ENCODE measurements at regions not wholly inside any gene's neighbourhood (a gene's known extent, or its start where the extent isn't known, plus 50 kb on each side); places are given as distances from the start of the nearest gene placed in this dataset.

DNA sequence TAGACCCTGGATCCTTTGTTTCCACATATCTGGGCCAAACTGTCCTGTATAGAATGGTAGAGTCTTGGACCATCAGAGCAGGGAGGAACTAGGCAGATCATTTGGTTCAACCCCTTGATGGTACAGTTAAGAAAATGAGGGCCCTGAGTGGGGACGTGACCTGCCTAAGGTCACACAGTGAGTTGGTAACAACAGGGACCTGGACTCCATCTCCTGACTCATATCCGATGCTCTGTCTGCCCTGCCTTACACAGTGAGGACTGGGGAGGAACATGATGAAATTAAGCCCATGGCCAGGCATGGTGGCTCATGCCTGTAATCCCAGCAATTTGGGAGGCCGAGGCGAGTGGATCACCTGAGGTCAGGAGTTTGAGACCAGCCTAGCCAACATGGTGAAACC, 440.2 kb downstream of the PTPRU start:
- Histone ChIP-seq H3K4me2 (ENCODE audit: low read depth, low read length, poor library complexity, severe bottlenecking) (no peak overlapping the region), H3K36me3 (ENCODE audit: insufficient read depth, low read length) (no peaks in the 10 kb centered on the region), H3F3A (ENCODE audit: low read depth) (no peaks in the 10 kb centered on the region), H3K4me1 (ENCODE audit: insufficient read depth, low read length, poor library complexity, severe bottlenecking) (no peaks in the 10 kb centered on the region), H3K9ac (ENCODE audit: low read depth, low read length, poor library complexity, severe bottlenecking) (no peak overlapping the region), H2AFZ (ENCODE audit: low read length) (no peak overlapping the region), H3K79me2 (ENCODE audit: insufficient read depth, low read length) (no peaks in the 10 kb centered on the region), H3K27me3 (ENCODE audit: insufficient read depth, low read length, poor library complexity, severe bottlenecking) (no peaks in the 10 kb centered on the region), H3K9me3 (ENCODE audit: insufficient read depth, low read depth, low read length) (no peaks in the 10 kb centered on the region), H4K20me1 (ENCODE audit: insufficient read depth, low read length, poor library complexity, severe bottlenecking) (no peaks in the 10 kb centered on the region), H3K9me2 (replicated peaks; ENCODE audit: low read depth, low read length) (no peaks in the 10 kb centered on the region), H3K4me3 (ENCODE audit: low read length, poor library complexity, severe bottlenecking) (no peak overlapping the region)
- no peak for TF ChIP-seq EZH2phosphoT487 (IDR thresholded peaks at IDR 0.05; ENCODE audit: borderline replicate concordance)

DNA sequence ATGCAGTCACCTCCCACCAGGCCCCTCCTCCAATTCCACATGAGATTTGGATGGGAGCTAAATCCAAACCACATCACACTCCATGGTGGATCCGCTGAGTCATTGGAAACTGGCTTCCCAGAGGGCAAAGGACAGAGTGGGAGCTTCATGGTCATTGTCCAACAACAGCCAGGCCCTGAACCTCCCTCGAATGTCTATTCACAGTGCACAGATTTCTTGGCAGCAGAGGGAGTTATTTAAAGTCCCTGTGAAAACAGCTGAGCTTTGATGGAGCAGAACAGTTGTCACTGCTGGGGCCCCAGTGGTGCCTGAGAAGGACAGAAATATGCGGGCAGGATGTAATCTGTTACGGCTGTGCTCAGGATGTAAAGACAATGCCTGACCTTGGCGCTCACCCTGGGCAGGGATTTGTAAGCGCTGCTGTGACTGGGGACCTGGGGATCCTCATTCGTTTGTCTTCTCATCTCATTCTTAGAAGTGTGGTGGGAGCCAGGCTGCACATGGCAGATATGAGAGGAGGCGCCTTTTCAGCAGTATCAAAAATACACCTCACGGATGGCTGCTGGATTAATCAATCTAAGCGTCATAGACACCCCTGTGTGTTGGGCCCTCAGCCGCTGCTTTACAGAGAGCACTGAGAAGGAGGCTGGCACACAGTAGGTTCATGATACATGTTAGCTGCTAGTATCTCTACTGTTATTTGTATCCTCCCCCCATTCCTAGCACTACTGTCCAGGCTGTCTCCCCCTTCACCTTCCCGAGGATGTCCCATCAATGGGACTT, 439.4 kb downstream of the PTPRU start:
- no peak overlapping the region for H2AFZ ChIP-seq (ENCODE audit: low read length)
- no peaks in the 10 kb centered on the region for H3K9me2 ChIP-seq (replicated peaks; ENCODE audit: low read depth, low read length)
- H3K4me3 ChIP-seq (ENCODE audit: low read length, poor library complexity, severe bottlenecking), result no peak overlapping the region
- H3F3A ChIP-seq (ENCODE audit: low read depth), result no peaks in the 10 kb centered on the region
- no peak overlapping the region for H3K4me2 ChIP-seq (ENCODE audit: low read depth, low read length, poor library complexity, severe bottlenecking)
- no peaks in the 10 kb centered on the region for H3K9me3 ChIP-seq (ENCODE audit: insufficient read depth, low read depth, low read length)
- no peaks in the 10 kb centered on the region for H4K20me1 ChIP-seq (ENCODE audit: insufficient read depth, low read length, poor library complexity, severe bottlenecking)
- H3K36me3 ChIP-seq (ENCODE audit: insufficient read depth, low read length), result no peaks in the 10 kb centered on the region
- no peaks in the 10 kb centered on the region for H3K27me3 ChIP-seq (ENCODE audit: insufficient read depth, low read length, poor library complexity, severe bottlenecking)
- H3K4me1 ChIP-seq (ENCODE audit: insufficient read depth, low read length, poor library complexity, severe bottlenecking), result no peaks in the 10 kb centered on the region
- TF ChIP-seq CTCF (conservative IDR thresholded peaks at IDR 0.05; ENCODE audit: low read length), result no peak
- TF ChIP-seq EZH2phosphoT487 (IDR thresholded peaks at IDR 0.05; ENCODE audit: borderline replicate concordance), result no peak
- no peaks in the 10 kb centered on the region for H3K79me2 ChIP-seq (ENCODE audit: insufficient read depth, low read length)
- no peak overlapping the region for H3K9ac ChIP-seq (ENCODE audit: low read depth, low read length, poor library complexity, severe bottlenecking)

GRCh38 chr1:29674627-29675326, 438.5 kb downstream of the PTPRU start:
- Histone ChIP-seq H3K4me2 (ENCODE audit: low read depth, low read length, poor library complexity, severe bottlenecking) (no peak overlapping the region), H3F3A (ENCODE audit: low read depth) (no peaks in the 10 kb centered on the region), H3K9ac (ENCODE audit: low read depth, low read length, poor library complexity, severe bottlenecking) (no peak overlapping the region), H3K9me3 (ENCODE audit: insufficient read depth, low read depth, low read length) (no peaks in the 10 kb centered on the region), H2AFZ (ENCODE audit: low read length) (no peak overlapping the region), H3K4me3 (ENCODE audit: low read length, poor library complexity, severe bottlenecking) (no peak overlapping the region), H3K4me1 (ENCODE audit: insufficient read depth, low read length, poor library complexity, severe bottlenecking) (no peaks in the 10 kb centered on the region), H4K20me1 (ENCODE audit: insufficient read depth, low read length, poor library complexity, severe bottlenecking) (no peaks in the 10 kb centered on the region), H3K9me2 (replicated peaks; ENCODE audit: low read depth, low read length) (no peaks in the 10 kb centered on the region), H3K27me3 (ENCODE audit: insufficient read depth, low read length, poor library complexity, severe bottlenecking) (no peaks in the 10 kb centered on the region), H3K79me2 (ENCODE audit: insufficient read depth, low read length) (no peaks in the 10 kb centered on the region), H3K36me3 (ENCODE audit: insufficient read depth, low read length) (no peaks in the 10 kb centered on the region)
- TF ChIP-seq EZH2phosphoT487 (IDR thresholded peaks at IDR 0.05; ENCODE audit: borderline replicate concordance), result no peak
- no peak for TF ChIP-seq CTCF (conservative IDR thresholded peaks at IDR 0.05; ENCODE audit: low read length)
